ENCODE measurements at regions not wholly inside any gene's neighbourhood (a gene's known extent, or its start where the extent isn't known, plus 50 kb on each side); places are given as distances from the start of the nearest gene placed in this dataset.

DNA sequence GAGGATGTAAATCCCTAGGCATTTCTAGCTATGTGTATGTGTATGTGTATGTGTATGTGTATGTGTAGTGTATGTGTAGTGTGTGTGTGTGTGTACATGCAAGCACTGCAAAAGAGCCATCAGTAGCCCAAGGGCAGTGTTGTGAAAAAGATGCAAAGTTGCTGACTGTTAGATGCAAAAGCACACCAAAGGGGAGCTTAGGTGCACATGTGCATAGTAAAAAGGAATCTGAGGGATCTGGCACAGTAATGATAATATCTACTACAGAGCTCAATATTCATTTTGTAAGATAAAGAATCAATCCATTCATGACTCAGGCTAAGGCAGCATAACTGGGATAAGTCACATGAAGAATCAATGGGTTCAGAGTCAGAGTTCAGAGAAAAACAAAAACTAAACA, 80.2 kb downstream of the TMEM47 start:
- H3K27me3 Mint-ChIP-seq (ENCODE audit: unreplicated experiment), result no peaks in the 10 kb centered on the region
- H3K27ac Mint-ChIP-seq (ENCODE audit: unreplicated experiment), result no peak overlapping the region
- no peaks in the 10 kb centered on the region for H3K36me3 Mint-ChIP-seq (ENCODE audit: insufficient read depth, unreplicated experiment)
- H3K4me3 Mint-ChIP-seq (ENCODE audit: low read depth, unreplicated experiment), result no peak overlapping the region
- CTCF ChIA-PET, result no interaction called here
- no peaks in the 10 kb centered on the region for H3K9me3 Mint-ChIP-seq (ENCODE audit: low read depth, unreplicated experiment)
- no TSS peak for BruUV-seq (replicated peaks)
- H3K4me1 Mint-ChIP-seq (ENCODE audit: low read depth, unreplicated experiment), result peaks cover 28% of the 10 kb centered on the region
- DNase-seq, result no peak
- no peak for TF ChIP-seq CTCF (IDR thresholded peaks at IDR 0.05; ENCODE audit: unreplicated experiment)
- intact Hi-C loops (cut with micrococcal nuclease; ENCODE audit: unreplicated experiment), result loop anchor here (5.0 to 10.0 kb wide), 2 partner anchors 210 to 338 kb away; no protein-coding TSS in a partner anchor

- CTCF ChIA-PET, result no interaction called here
- no peaks in the 10 kb centered on the region for H3K4me1 Mint-ChIP-seq (ENCODE audit: low read depth, unreplicated experiment)
Measured at GRCh38 chrX:34565981-34566380, 91.1 kb downstream of the TMEM47 start.

DNA sequence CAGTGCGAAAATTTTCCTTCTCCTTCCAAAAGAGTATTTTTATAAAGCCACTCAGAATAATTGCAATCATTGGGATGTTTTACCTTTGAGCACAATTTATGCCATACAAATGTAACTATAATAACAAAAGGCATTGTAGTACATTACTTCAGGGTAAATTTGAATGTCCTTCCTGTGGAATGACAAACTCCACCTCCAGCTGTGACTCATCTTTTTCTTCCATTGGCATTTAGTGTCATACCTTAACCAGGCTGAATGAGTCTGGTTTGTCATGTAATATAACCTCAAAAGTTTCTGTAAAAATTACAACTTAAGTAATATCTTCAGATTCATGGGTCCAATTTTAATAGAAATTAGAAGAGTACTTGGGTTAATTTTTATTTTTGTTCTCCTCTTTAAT, 93.3 kb downstream of the TMEM47 start:
- H3K27me3 Mint-ChIP-seq (ENCODE audit: unreplicated experiment), result no peaks in the 10 kb centered on the region
- no TSS peak for BruUV-seq (replicated peaks)
- TF ChIP-seq CTCF (IDR thresholded peaks at IDR 0.05; ENCODE audit: unreplicated experiment), result no peak
- no peaks in the 10 kb centered on the region for H3K36me3 Mint-ChIP-seq (ENCODE audit: insufficient read depth, unreplicated experiment)
- peaks cover 2% of the 10 kb centered on the region for H3K9me3 Mint-ChIP-seq (ENCODE audit: low read depth, unreplicated experiment)
- no peaks in the 10 kb centered on the region for H3K4me1 Mint-ChIP-seq (ENCODE audit: low read depth, unreplicated experiment)
- intact Hi-C loops (cut with micrococcal nuclease; ENCODE audit: unreplicated experiment), result no loop called here
- DNase-seq, result no peak
- no peak overlapping the region for H3K4me3 Mint-ChIP-seq (ENCODE audit: low read depth, unreplicated experiment)
- CTCF ChIA-PET, result no interaction called here
- no peak overlapping the region for H3K27ac Mint-ChIP-seq (ENCODE audit: unreplicated experiment)

More at GRCh38 chrX:34565981-34566380, 91.1 kb downstream of the TMEM47 start:
- Mint-ChIP-seq H3K27me3 (ENCODE audit: unreplicated experiment) (no peaks in the 10 kb centered on the region), H3K4me3 (ENCODE audit: low read depth, unreplicated experiment) (no peak overlapping the region), H3K9me3 (ENCODE audit: low read depth, unreplicated experiment) (peaks cover 2% of the 10 kb centered on the region), H3K27ac (ENCODE audit: unreplicated experiment) (no peak overlapping the region), H3K36me3 (ENCODE audit: insufficient read depth, unreplicated experiment) (no peaks in the 10 kb centered on the region)
- DNase-seq, result no peak
- intact Hi-C loops (cut with micrococcal nuclease; ENCODE audit: unreplicated experiment), result no loop called here
- no TSS peak for BruUV-seq (replicated peaks)
- TF ChIP-seq CTCF (IDR thresholded peaks at IDR 0.05; ENCODE audit: unreplicated experiment), result no peak

- no TSS peak for BruUV-seq (replicated peaks)
- no peak for DNase-seq
- intact Hi-C loops (cut with micrococcal nuclease; ENCODE audit: unreplicated experiment), result no loop called here
- H3K4me1 Mint-ChIP-seq (ENCODE audit: low read depth, unreplicated experiment), result no peaks in the 10 kb centered on the region
- no peaks in the 10 kb centered on the region for H3K27me3 Mint-ChIP-seq (ENCODE audit: unreplicated experiment)
- no peaks in the 10 kb centered on the region for H3K36me3 Mint-ChIP-seq (ENCODE audit: insufficient read depth, unreplicated experiment)
- CTCF ChIA-PET, result no interaction called here
- no peak overlapping the region for H3K27ac Mint-ChIP-seq (ENCODE audit: unreplicated experiment)
- H3K4me3 Mint-ChIP-seq (ENCODE audit: low read depth, unreplicated experiment), result no peak overlapping the region
- H3K9me3 Mint-ChIP-seq (ENCODE audit: low read depth, unreplicated experiment), result no peaks in the 10 kb centered on the region
- TF ChIP-seq CTCF (IDR thresholded peaks at IDR 0.05; ENCODE audit: unreplicated experiment), result no peak
Measured at GRCh38 chrX:34563061-34563460, 94.0 kb downstream of the TMEM47 start.
